Testis (tissue), 2 donors: ENCODE measurements at regions not wholly inside any gene's neighbourhood (a gene's known extent, or its start where the extent isn't known, plus 50 kb on each side); places are given as distances from the start of the nearest gene placed in this dataset.

Experiments used
- CTCF ChIP-seq, 3 experiments: fragments of 450-650 bp in 2 of 3; fragments of 200-600 bp in 1 of 3; sonication (generic) in 1 of 3; IDR thresholded peaks; one replicate each; pipeline ENCODE4 v1.5.1; 2016 to 2019; ENCODE audit warnings: antibody characterized with exemption in 3 of 3, mild to moderate bottlenecking in 2 of 3, moderate library complexity in 1 of 3
- POLR2A ChIP-seq: fragments of 450-650 bp; IDR thresholded peaks from one replicate; pipeline ENCODE4 v1.6.1; 2017; ENCODE audit warnings: antibody characterized with exemption, mild to moderate bottlenecking, moderate library complexity

- TF ChIP-seq CTCF (IDR thresholded peaks at IDR 0.05) (no peak), POLR2A (no peak)
Measured at GRCh38 chr12:111255261-111255660, 113.6 kb downstream of the PHETA1 start.
